GM23338 (cell line): ENCODE measurements at regions not wholly inside any gene's neighbourhood (a gene's known extent, or its start where the extent isn't known, plus 50 kb on each side); places are given as distances from the start of the nearest gene placed in this dataset.

ENCODE experiments used
- ATAC-seq: fragments of 200-7000 bp; cut with Tn5 transposase; 3 replicates; pipeline ENCODE4 v1.9.1; 2020
- DNase-seq: peaks from one replicate; pipeline ENCODE4 v3.0.0-alpha.2; 2015; ENCODE audit warnings: low spot score
- H2AFZ ChIP-seq: fragments of 200-600 bp; sonication (generic); 2 replicates; pipeline ENCODE4 v1.8.0; 2016; ENCODE audit warnings: antibody characterized with exemption, mild to moderate bottlenecking, moderate library complexity
- H3F3A ChIP-seq: fragments of 200-600 bp; sonication (generic); replicated peaks from 2 replicates; pipeline ENCODE4 v1.8.0; 2017; ENCODE audit warnings: antibody characterized with exemption, mixed run types, low read depth
- H3K27ac ChIP-seq: fragments of 200-600 bp; sonication (generic); 2 replicates; pipeline ENCODE4 v1.6.1; 2016; ENCODE audit warnings: low read depth
- H3K27me3 ChIP-seq: fragments of 200-600 bp; sonication (generic); 2 replicates; pipeline ENCODE4 v1.8.0; 2016; ENCODE audit warnings: mild to moderate bottlenecking, mixed run types, moderate library complexity; ENCODE audit not compliant: insufficient read depth
- H3K36me3 ChIP-seq: fragments of 200-600 bp; sonication (generic); 2 replicates; pipeline ENCODE4 v1.8.0; 2016; ENCODE audit warnings: mild to moderate bottlenecking; ENCODE audit not compliant: insufficient read depth
- H3K4me1 ChIP-seq: fragments of 200-600 bp; sonication (generic); 2 replicates; pipeline ENCODE4 v1.8.0; 2016; ENCODE audit warnings: mild to moderate bottlenecking, moderate library complexity; ENCODE audit not compliant: insufficient read depth
- H3K4me2 ChIP-seq: fragments of 200-600 bp; sonication (generic); 2 replicates; pipeline ENCODE4 v1.7.1; 2017; ENCODE audit warnings: mixed run types
- H3K4me3 ChIP-seq: fragments of 200-600 bp; sonication (generic); 2 replicates; pipeline ENCODE4 v1.6.1; 2016; ENCODE audit warnings: mixed run types
- H3K79me2 ChIP-seq: fragments of 200-600 bp; sonication (generic); replicated peaks from 2 replicates; pipeline ENCODE4 v1.8.0; 2017; ENCODE audit warnings: mild to moderate bottlenecking; ENCODE audit not compliant: insufficient read depth
- H3K9me2 ChIP-seq: fragments of 200-600 bp; sonication (generic); 2 replicates; pipeline ENCODE4 v1.8.0; 2017; ENCODE audit not compliant: insufficient read depth
- H4K20me1 ChIP-seq: fragments of 200-600 bp; sonication (generic); replicated peaks from 2 replicates; pipeline ENCODE4 v1.8.0; 2017; ENCODE audit warnings: mild to moderate bottlenecking; ENCODE audit not compliant: insufficient read depth
- H3K27ac Mint-ChIP-seq: 2 replicates; pipeline ENCODE4 v1.8.0; 2020; ENCODE audit warnings: inconsistent platforms, mild to moderate bottlenecking, moderate library complexity, mixed read lengths
- H3K27me3 Mint-ChIP-seq: 3 replicates; pipeline ENCODE4 v1.8.0; 2022; ENCODE audit warnings: low read depth, mild to moderate bottlenecking, moderate library complexity, mixed read lengths, inconsistent platforms; ENCODE audit not compliant: insufficient read depth, poor library complexity
- H3K36me3 Mint-ChIP-seq: 3 replicates; pipeline ENCODE4 v1.8.0; 2021; ENCODE audit warnings: low read depth, mild to moderate bottlenecking, inconsistent platforms, moderate library complexity, mixed read lengths
- H3K4me1 Mint-ChIP-seq: 3 replicates; pipeline ENCODE4 v1.8.0; 2020; ENCODE audit warnings: mild to moderate bottlenecking, inconsistent platforms, mixed read lengths
- H3K4me3 Mint-ChIP-seq: 3 replicates; pipeline ENCODE4 v1.8.0; 2021; ENCODE audit warnings: moderate library complexity, mild to moderate bottlenecking, inconsistent platforms, mixed read lengths
- H3K9me3 Mint-ChIP-seq: 3 replicates; pipeline ENCODE4 v1.8.0; 2020; ENCODE audit warnings: moderate library complexity, mild to moderate bottlenecking, inconsistent platforms, mixed read lengths
- CTCF ChIP-seq, 2 experiments: fragments of 200-600 bp in 1 of 2; sonication (generic) in 1 of 2; conservative IDR thresholded peaks; 2 replicates each; pipeline versions ENCODE4 v1.5.1 to v1.6.1; 2016 to 2017; ENCODE audit warnings: antibody characterized with exemption in 2 of 2, low read depth in 2 of 2, mild to moderate bottlenecking in 2 of 2, moderate library complexity in 1 of 2
- ETS1 ChIP-seq: IDR thresholded peaks from 2 replicates; pipeline ENCODE4 v1.6.1; 2016; ENCODE audit warnings: antibody characterized with exemption
- EZH2 ChIP-seq: fragments of 200-600 bp; sonication (generic); IDR thresholded peaks from one replicate; pipeline ENCODE4 v1.8.0; 2017; ENCODE audit warnings: antibody characterized with exemption, mild to moderate bottlenecking, low read depth; ENCODE audit not compliant: unreplicated experiment
- ZNF114 ChIP-seq: fragments of 250-450 bp; sonication (Bioruptor Pico); IDR thresholded peaks from 2 replicates; pipeline ENCODE4 v1.5.0; 2020; ENCODE audit warnings: mild to moderate bottlenecking, moderate library complexity
- TF ChIP-seq, protein P1 (sequence below): fragments of 250-450 bp; sonication (Bioruptor Pico); IDR thresholded peaks from 2 replicates; pipeline ENCODE4 v1.5.0; 2020; ENCODE audit warnings: mild to moderate bottlenecking, moderate library complexity

DNA sequence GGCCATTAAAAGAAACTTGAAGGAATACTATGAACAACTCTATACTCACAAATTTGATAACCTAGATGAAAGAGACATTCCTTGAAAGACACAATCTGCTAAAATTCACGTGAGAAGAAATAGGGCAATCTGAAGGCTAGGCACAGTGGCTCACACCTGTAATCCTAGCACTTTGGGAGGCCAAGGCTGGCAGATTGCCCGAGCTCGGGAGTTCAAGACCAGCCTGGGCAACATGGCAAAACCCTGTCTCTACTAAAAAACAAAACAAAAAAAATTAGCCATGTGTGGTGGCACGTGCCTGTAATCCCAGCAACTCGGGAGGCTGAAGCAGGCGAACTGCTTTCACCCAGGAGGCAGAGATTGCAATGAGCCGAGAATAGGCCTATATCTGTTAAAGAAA is 104.8 kb downstream of the HES1 start (continued):
- TF ChIP-seq, protein P1, sequence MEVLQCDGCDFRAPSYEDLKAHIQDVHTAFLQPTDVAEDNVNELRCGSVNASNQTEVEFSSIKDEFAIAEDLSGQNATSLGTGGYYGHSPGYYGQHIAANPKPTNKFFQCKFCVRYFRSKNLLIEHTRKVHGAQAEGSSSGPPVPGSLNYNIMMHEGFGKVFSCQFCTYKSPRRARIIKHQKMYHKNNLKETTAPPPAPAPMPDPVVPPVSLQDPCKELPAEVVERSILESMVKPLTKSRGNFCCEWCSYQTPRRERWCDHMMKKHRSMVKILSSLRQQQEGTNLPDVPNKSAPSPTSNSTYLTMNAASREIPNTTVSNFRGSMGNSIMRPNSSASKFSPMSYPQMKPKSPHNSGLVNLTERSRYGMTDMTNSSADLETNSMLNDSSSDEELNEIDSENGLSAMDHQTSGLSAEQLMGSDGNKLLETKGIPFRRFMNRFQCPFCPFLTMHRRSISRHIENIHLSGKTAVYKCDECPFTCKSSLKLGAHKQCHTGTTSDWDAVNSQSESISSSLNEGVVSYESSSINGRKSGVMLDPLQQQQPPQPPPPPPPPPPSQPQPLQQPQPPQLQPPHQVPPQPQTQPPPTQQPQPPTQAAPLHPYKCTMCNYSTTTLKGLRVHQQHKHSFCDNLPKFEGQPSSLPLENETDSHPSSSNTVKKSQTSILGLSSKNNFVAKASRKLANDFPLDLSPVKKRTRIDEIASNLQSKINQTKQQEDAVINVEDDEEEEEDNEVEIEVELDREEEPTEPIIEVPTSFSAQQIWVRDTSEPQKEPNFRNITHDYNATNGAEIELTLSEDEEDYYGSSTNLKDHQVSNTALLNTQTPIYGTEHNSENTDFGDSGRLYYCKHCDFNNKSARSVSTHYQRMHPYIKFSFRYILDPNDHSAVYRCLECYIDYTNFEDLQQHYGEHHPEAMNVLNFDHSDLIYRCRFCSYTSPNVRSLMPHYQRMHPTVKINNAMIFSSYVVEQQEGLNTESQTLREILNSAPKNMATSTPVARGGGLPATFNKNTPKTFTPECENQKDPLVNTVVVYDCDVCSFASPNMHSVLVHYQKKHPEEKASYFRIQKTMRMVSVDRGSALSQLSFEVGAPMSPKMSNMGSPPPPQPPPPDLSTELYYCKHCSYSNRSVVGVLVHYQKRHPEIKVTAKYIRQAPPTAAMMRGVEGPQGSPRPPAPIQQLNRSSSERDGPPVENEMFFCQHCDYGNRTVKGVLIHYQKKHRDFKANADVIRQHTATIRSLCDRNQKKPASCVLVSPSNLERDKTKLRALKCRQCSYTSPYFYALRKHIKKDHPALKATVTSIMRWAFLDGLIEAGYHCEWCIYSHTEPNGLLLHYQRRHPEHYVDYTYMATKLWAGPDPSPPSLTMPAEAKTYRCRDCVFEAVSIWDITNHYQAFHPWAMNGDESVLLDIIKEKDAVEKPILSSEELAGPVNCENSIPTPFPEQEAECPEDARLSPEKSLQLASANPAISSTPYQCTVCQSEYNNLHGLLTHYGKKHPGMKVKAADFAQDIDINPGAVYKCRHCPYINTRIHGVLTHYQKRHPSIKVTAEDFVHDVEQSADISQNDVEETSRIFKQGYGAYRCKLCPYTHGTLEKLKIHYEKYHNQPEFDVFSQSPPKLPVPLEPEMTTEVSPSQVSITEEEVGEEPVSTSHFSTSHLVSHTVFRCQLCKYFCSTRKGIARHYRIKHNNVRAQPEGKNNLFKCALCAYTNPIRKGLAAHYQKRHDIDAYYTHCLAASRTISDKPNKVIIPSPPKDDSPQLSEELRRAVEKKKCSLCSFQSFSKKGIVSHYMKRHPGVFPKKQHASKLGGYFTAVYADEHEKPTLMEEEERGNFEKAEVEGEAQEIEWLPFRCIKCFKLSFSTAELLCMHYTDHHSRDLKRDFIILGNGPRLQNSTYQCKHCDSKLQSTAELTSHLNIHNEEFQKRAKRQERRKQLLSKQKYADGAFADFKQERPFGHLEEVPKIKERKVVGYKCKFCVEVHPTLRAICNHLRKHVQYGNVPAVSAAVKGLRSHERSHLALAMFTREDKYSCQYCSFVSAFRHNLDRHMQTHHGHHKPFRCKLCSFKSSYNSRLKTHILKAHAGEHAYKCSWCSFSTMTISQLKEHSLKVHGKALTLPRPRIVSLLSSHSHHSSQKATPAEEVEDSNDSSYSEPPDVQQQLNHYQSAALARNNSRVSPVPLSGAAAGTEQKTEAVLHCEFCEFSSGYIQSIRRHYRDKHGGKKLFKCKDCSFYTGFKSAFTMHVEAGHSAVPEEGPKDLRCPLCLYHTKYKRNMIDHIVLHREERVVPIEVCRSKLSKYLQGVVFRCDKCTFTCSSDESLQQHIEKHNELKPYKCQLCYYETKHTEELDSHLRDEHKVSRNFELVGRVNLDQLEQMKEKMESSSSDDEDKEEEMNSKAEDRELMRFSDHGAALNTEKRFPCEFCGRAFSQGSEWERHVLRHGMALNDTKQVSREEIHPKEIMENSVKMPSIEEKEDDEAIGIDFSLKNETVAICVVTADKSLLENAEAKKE (CRISPR knock-in tag), result no peak

GRCh38 chr3:194243172-194243837 is 107.4 kb downstream of the HES1 start:
- Mint-ChIP-seq H3K4me3 (no peak overlapping the region), H3K27me3 (peaks cover 3% of the 10 kb centered on the region), H3K4me1 (peaks cover 14% of the 10 kb centered on the region), H3K9me3 (no peaks in the 10 kb centered on the region), H3K36me3 (no peaks in the 10 kb centered on the region), H3K27ac (no peak overlapping the region)
- peaks cover 9% of the 10 kb centered on the region for H3K4me1 ChIP-seq
- H3K27me3 ChIP-seq, result no peaks in the 10 kb centered on the region
- no peak for DNase-seq
- no peaks in the 10 kb centered on the region for H3K9me2 ChIP-seq
- no peak overlapping the region for H3K4me2 ChIP-seq
- H3K36me3 ChIP-seq, result no peaks in the 10 kb centered on the region
- TF ChIP-seq EZH2, result no peak
- H3K4me3 ChIP-seq, result no peak overlapping the region
- no peaks in the 10 kb centered on the region for H3F3A ChIP-seq
- no peaks in the 10 kb centered on the region for H4K20me1 ChIP-seq
- no peak overlapping the region for H3K27ac ChIP-seq
- no peak for ATAC-seq
- no peak overlapping the region for H2AFZ ChIP-seq
- H3K79me2 ChIP-seq, result no peaks in the 10 kb centered on the region

GRCh38 chr3:194244167-194244566 is 107.0 kb downstream of the CPN2 start:
- Histone ChIP-seq H3K4me3 (no peak overlapping the region), H3K4me1 (peaks cover 9% of the 10 kb centered on the region), H3K79me2 (no peaks in the 10 kb centered on the region), H3K4me2 (no peak overlapping the region), H3K27me3 (no peaks in the 10 kb centered on the region), H2AFZ (no peak overlapping the region), H3K27ac (no peak overlapping the region), H3K36me3 (no peaks in the 10 kb centered on the region), H3F3A (no peaks in the 10 kb centered on the region), H3K9me2 (no peaks in the 10 kb centered on the region), H4K20me1 (no peaks in the 10 kb centered on the region)
- no peaks in the 10 kb centered on the region for H3K9me3 Mint-ChIP-seq
- no peaks in the 10 kb centered on the region for H3K36me3 Mint-ChIP-seq
- DNase-seq (no peak), ATAC-seq (no peak)
- H3K27me3 Mint-ChIP-seq, result no peaks in the 10 kb centered on the region
- peaks cover 14% of the 10 kb centered on the region for H3K4me1 Mint-ChIP-seq
- no peak overlapping the region for H3K4me3 Mint-ChIP-seq
- TF ChIP-seq ZNF114 (CRISPR knock-in tag), result no peak
- no peak for TF ChIP-seq CTCF (conservative IDR thresholded peaks at IDR 0.05; ENCODE audit: low read depth in 2 of 2)
- no peak for TF ChIP-seq ETS1
- no peak overlapping the region for H3K27ac Mint-ChIP-seq
